GM23338 (cell line): ENCODE measurements at regions not wholly inside any gene's neighbourhood (a gene's known extent, or its start where the extent isn't known, plus 50 kb on each side); places are given as distances from the start of the nearest gene placed in this dataset.

Experiments
- CREB1 ChIP-seq: fragments of 250-450 bp; sonication (Bioruptor Pico); IDR thresholded peaks from 2 replicates; pipeline ENCODE4 v1.5.0; 2020; ENCODE audit warnings: low read depth, mild to moderate bottlenecking, moderate library complexity
- STAT1 ChIP-seq: IDR thresholded peaks from one replicate; pipeline ENCODE4 v1.6.1; 2016; ENCODE audit warnings: antibody characterized with exemption; ENCODE audit not compliant: unreplicated experiment
- ZNF331 ChIP-seq: fragments of 250-450 bp; sonication (Bioruptor Pico); IDR thresholded peaks from 2 replicates; pipeline ENCODE4 v1.5.0; 2020; ENCODE audit warnings: low read depth, mild to moderate bottlenecking, moderate library complexity
- TF ChIP-seq, protein P1 (sequence below): fragments of 250-450 bp; sonication (Bioruptor Pico); IDR thresholded peaks from 2 replicates; pipeline ENCODE4 v1.5.0; 2020; ENCODE audit warnings: mild to moderate bottlenecking, moderate library complexity
- TF ChIP-seq, protein P2 (sequence below): IDR thresholded peaks from one replicate; pipeline ENCODE4 v1.6.1; 2018; ENCODE audit warnings: antibody characterized with exemption; ENCODE audit not compliant: unreplicated experiment
- TF ChIP-seq, protein P3 (sequence below): IDR thresholded peaks from 2 replicates; pipeline ENCODE4 v1.6.1; 2016; ENCODE audit warnings: antibody characterized with exemption

DNA sequence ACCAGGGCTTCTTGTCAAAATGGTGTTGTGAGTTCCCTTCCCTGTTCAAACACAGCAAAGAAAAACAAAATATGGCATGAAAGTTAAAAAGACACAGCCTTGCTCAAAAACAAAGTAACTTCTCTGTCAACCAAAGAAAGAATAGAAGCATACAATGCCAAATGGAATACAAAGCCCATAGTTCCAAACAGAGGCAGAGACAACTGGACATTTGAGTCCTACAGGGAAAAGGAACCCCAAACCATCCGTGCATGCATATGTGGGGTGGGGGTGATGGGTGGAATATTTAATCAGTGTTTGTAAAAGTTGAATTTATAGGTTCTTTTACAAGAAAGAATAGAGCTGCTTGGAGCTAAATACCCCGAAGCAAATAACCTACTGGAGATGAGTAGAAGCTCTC lies 218.7 kb downstream of the FAM76B start (continued):
- TF ChIP-seq, protein P1, sequence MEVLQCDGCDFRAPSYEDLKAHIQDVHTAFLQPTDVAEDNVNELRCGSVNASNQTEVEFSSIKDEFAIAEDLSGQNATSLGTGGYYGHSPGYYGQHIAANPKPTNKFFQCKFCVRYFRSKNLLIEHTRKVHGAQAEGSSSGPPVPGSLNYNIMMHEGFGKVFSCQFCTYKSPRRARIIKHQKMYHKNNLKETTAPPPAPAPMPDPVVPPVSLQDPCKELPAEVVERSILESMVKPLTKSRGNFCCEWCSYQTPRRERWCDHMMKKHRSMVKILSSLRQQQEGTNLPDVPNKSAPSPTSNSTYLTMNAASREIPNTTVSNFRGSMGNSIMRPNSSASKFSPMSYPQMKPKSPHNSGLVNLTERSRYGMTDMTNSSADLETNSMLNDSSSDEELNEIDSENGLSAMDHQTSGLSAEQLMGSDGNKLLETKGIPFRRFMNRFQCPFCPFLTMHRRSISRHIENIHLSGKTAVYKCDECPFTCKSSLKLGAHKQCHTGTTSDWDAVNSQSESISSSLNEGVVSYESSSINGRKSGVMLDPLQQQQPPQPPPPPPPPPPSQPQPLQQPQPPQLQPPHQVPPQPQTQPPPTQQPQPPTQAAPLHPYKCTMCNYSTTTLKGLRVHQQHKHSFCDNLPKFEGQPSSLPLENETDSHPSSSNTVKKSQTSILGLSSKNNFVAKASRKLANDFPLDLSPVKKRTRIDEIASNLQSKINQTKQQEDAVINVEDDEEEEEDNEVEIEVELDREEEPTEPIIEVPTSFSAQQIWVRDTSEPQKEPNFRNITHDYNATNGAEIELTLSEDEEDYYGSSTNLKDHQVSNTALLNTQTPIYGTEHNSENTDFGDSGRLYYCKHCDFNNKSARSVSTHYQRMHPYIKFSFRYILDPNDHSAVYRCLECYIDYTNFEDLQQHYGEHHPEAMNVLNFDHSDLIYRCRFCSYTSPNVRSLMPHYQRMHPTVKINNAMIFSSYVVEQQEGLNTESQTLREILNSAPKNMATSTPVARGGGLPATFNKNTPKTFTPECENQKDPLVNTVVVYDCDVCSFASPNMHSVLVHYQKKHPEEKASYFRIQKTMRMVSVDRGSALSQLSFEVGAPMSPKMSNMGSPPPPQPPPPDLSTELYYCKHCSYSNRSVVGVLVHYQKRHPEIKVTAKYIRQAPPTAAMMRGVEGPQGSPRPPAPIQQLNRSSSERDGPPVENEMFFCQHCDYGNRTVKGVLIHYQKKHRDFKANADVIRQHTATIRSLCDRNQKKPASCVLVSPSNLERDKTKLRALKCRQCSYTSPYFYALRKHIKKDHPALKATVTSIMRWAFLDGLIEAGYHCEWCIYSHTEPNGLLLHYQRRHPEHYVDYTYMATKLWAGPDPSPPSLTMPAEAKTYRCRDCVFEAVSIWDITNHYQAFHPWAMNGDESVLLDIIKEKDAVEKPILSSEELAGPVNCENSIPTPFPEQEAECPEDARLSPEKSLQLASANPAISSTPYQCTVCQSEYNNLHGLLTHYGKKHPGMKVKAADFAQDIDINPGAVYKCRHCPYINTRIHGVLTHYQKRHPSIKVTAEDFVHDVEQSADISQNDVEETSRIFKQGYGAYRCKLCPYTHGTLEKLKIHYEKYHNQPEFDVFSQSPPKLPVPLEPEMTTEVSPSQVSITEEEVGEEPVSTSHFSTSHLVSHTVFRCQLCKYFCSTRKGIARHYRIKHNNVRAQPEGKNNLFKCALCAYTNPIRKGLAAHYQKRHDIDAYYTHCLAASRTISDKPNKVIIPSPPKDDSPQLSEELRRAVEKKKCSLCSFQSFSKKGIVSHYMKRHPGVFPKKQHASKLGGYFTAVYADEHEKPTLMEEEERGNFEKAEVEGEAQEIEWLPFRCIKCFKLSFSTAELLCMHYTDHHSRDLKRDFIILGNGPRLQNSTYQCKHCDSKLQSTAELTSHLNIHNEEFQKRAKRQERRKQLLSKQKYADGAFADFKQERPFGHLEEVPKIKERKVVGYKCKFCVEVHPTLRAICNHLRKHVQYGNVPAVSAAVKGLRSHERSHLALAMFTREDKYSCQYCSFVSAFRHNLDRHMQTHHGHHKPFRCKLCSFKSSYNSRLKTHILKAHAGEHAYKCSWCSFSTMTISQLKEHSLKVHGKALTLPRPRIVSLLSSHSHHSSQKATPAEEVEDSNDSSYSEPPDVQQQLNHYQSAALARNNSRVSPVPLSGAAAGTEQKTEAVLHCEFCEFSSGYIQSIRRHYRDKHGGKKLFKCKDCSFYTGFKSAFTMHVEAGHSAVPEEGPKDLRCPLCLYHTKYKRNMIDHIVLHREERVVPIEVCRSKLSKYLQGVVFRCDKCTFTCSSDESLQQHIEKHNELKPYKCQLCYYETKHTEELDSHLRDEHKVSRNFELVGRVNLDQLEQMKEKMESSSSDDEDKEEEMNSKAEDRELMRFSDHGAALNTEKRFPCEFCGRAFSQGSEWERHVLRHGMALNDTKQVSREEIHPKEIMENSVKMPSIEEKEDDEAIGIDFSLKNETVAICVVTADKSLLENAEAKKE: no peak
- TF ChIP-seq, protein P2, sequence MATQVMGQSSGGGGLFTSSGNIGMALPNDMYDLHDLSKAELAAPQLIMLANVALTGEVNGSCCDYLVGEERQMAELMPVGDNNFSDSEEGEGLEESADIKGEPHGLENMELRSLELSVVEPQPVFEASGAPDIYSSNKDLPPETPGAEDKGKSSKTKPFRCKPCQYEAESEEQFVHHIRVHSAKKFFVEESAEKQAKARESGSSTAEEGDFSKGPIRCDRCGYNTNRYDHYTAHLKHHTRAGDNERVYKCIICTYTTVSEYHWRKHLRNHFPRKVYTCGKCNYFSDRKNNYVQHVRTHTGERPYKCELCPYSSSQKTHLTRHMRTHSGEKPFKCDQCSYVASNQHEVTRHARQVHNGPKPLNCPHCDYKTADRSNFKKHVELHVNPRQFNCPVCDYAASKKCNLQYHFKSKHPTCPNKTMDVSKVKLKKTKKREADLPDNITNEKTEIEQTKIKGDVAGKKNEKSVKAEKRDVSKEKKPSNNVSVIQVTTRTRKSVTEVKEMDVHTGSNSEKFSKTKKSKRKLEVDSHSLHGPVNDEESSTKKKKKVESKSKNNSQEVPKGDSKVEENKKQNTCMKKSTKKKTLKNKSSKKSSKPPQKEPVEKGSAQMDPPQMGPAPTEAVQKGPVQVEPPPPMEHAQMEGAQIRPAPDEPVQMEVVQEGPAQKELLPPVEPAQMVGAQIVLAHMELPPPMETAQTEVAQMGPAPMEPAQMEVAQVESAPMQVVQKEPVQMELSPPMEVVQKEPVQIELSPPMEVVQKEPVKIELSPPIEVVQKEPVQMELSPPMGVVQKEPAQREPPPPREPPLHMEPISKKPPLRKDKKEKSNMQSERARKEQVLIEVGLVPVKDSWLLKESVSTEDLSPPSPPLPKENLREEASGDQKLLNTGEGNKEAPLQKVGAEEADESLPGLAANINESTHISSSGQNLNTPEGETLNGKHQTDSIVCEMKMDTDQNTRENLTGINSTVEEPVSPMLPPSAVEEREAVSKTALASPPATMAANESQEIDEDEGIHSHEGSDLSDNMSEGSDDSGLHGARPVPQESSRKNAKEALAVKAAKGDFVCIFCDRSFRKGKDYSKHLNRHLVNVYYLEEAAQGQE: no peak
- no peak for TF ChIP-seq STAT1
- TF ChIP-seq CREB1 (CRISPR knock-in tag): no peak
- no peak for TF ChIP-seq ZNF331 (CRISPR knock-in tag)
- TF ChIP-seq, protein P3, sequence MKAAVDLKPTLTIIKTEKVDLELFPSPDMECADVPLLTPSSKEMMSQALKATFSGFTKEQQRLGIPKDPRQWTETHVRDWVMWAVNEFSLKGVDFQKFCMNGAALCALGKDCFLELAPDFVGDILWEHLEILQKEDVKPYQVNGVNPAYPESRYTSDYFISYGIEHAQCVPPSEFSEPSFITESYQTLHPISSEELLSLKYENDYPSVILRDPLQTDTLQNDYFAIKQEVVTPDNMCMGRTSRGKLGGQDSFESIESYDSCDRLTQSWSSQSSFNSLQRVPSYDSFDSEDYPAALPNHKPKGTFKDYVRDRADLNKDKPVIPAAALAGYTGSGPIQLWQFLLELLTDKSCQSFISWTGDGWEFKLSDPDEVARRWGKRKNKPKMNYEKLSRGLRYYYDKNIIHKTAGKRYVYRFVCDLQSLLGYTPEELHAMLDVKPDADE: no peak
